Prostate gland (tissue), 2 donors: ENCODE measurements at regions not wholly inside any gene's neighbourhood (a gene's known extent, or its start where the extent isn't known, plus 50 kb on each side); places are given as distances from the start of the nearest gene placed in this dataset.

Source experiments
- CTCF ChIP-seq, 4 experiments: fragments of 200-600 bp in 2 of 4; fragments of 450-650 bp in 2 of 4; sonication (generic) in 2 of 4; IDR thresholded peaks; 1 replicate in 3 of 4; 2 replicates in 1 of 4; pipeline ENCODE4 v1.5.1; 2016 to 2019; ENCODE audit warnings: antibody characterized with exemption in 4 of 4, mild to moderate bottlenecking in 2 of 4, moderate library complexity in 2 of 4
- POLR2A ChIP-seq: fragments of 450-650 bp; IDR thresholded peaks from one replicate; pipeline ENCODE4 v1.6.1; 2016; ENCODE audit warnings: antibody characterized with exemption, mild to moderate bottlenecking
- POLR2AphosphoS5 ChIP-seq: sonication (generic); formaldehyde crosslinking; IDR thresholded peaks from one replicate; pipeline ENCODE4 v1.6.1; 2017; ENCODE audit warnings: antibody characterized with exemption

GRCh38 chr3:95341314-95341713 is 1278.5 kb downstream of the NSUN3 start:
- no peak for TF ChIP-seq POLR2AphosphoS5
- no peak for TF ChIP-seq CTCF (IDR thresholded peaks at IDR 0.05)
- no peak for TF ChIP-seq POLR2A
